WTC11 (cell line): ENCODE measurements at regions not wholly inside any gene's neighbourhood (a gene's known extent, or its start where the extent isn't known, plus 50 kb on each side); places are given as distances from the start of the nearest gene placed in this dataset.

Experiments
- ATAC-seq: fragments of 200-7000 bp; cut with Tn5 transposase; 2 replicates; pipeline ENCODE4 v1.10.0; 2021; ENCODE audit warnings: mild to moderate bottlenecking, moderate library complexity
- CTCF ChIA-PET: fragments of 300-600 bp; sonication (Branson Sonifier 250); formaldehyde crosslinking; loops from one replicate; lab custom pipeline; 2021; ENCODE audit warnings: antibody characterized with exemption; lab: Charles Lee
- POLR2A ChIA-PET: fragments of 350-600 bp; sonication (Branson Sonifier 250); formaldehyde crosslinking; loops from one replicate; lab custom pipeline; 2021; ENCODE audit warnings: antibody characterized with exemption; lab: Charles Lee
- DNase-seq: peaks from one replicate; pipeline ENCODE4 v3.0.0; 2021; ENCODE audit warnings: low spot score
- H3K27ac Mint-ChIP-seq: 2 replicates; pipeline ENCODE4 v1.8.0; 2021; ENCODE audit warnings: mixed read lengths
- H3K27me3 Mint-ChIP-seq: 2 replicates; pipeline ENCODE4 v1.8.0; 2021; ENCODE audit warnings: low read depth, mild to moderate bottlenecking, moderate library complexity, mixed read lengths
- H3K36me3 Mint-ChIP-seq: 2 replicates; pipeline ENCODE4 v1.8.0; 2021; ENCODE audit warnings: mixed read lengths
- H3K4me1 Mint-ChIP-seq: 2 replicates; pipeline ENCODE4 v1.8.0; 2022; ENCODE audit warnings: mixed read lengths
- H3K4me3 Mint-ChIP-seq: 2 replicates; pipeline ENCODE4 v1.8.0; 2021; ENCODE audit warnings: mild to moderate bottlenecking, moderate library complexity, mixed read lengths
- H3K9me3 Mint-ChIP-seq: 2 replicates; pipeline ENCODE4 v1.8.0; 2021; ENCODE audit warnings: mixed read lengths
- ELF4 ChIP-seq: sonication (generic); formaldehyde crosslinking; IDR thresholded peaks from 2 replicates; pipeline ENCODE4 v1.8.1; 2022; ENCODE audit warnings: low read depth, mild to moderate bottlenecking, moderate library complexity, missing genetic modification reagents
- ESRRA ChIP-seq: sonication (generic); formaldehyde crosslinking; IDR thresholded peaks from 2 replicates; pipeline ENCODE4 v1.8.1; 2022; ENCODE audit warnings: mild to moderate bottlenecking, missing genetic modification reagents, borderline replicate concordance
- KAT7 ChIP-seq: sonication (generic); formaldehyde crosslinking; IDR thresholded peaks from 2 replicates; pipeline ENCODE4 v1.8.1; 2023; ENCODE audit warnings: missing genetic modification reagents, mild to moderate bottlenecking, borderline replicate concordance
- MXD4 ChIP-seq: fragments of 250-450 bp; sonication (Bioruptor Pico); IDR thresholded peaks from 2 replicates; pipeline ENCODE4 v1.8.0; 2021; ENCODE audit warnings: mild to moderate bottlenecking, moderate library complexity, borderline replicate concordance
- NFATC4 ChIP-seq: fragments of 250-450 bp; sonication (Bioruptor Pico); IDR thresholded peaks from 2 replicates; pipeline ENCODE4 v1.9.0; 2021; ENCODE audit warnings: mild to moderate bottlenecking
- RORB ChIP-seq: fragments of 250-450 bp; sonication (Bioruptor Pico); IDR thresholded peaks from 2 replicates; pipeline ENCODE4 v1.9.0; 2021; ENCODE audit warnings: mild to moderate bottlenecking
- SMAD4 ChIP-seq: sonication (generic); formaldehyde crosslinking; IDR thresholded peaks from 2 replicates; pipeline ENCODE4 v1.8.0; 2022; ENCODE audit warnings: mild to moderate bottlenecking, missing genetic modification reagents
- ZNF138 ChIP-seq: sonication (generic); formaldehyde crosslinking; conservative IDR thresholded peaks from 2 replicates; pipeline ENCODE4 v1.8.1; 2022; ENCODE audit warnings: mild to moderate bottlenecking, moderate library complexity, missing genetic modification reagents
- ZNF232 ChIP-seq: sonication (generic); formaldehyde crosslinking; IDR thresholded peaks from 2 replicates; pipeline ENCODE4 v1.8.0; 2022; ENCODE audit warnings: mild to moderate bottlenecking, missing genetic modification reagents
- ZNF416 ChIP-seq: fragments of 250-450 bp; sonication (Bioruptor Pico); IDR thresholded peaks from 2 replicates; pipeline ENCODE4 v1.9.0; 2021; ENCODE audit warnings: mild to moderate bottlenecking, inconsistent platforms
- ZNF671 ChIP-seq: fragments of 250-450 bp; sonication (Bioruptor Pico); IDR thresholded peaks from 2 replicates; pipeline ENCODE4 v1.8.0; 2021; ENCODE audit warnings: mild to moderate bottlenecking
- TF ChIP-seq, protein P1 (sequence below): fragments of 250-450 bp; sonication (Bioruptor Pico); IDR thresholded peaks from 2 replicates; pipeline ENCODE4 v1.8.0; 2021; ENCODE audit warnings: mild to moderate bottlenecking
- TF ChIP-seq, protein P2 (sequence below): sonication (generic); formaldehyde crosslinking; IDR thresholded peaks from 2 replicates; pipeline ENCODE4 v1.8.1; 2023; ENCODE audit warnings: mild to moderate bottlenecking, missing genetic modification reagents, moderate library complexity
- TF ChIP-seq, protein P3 (sequence below): sonication (generic); formaldehyde crosslinking; IDR thresholded peaks from 2 replicates; pipeline ENCODE4 v1.8.1; 2022; ENCODE audit warnings: low read depth, mild to moderate bottlenecking, moderate library complexity, missing genetic modification reagents, borderline replicate concordance
- TF ChIP-seq, protein P4 (sequence below): sonication (generic); formaldehyde crosslinking; IDR thresholded peaks from 2 replicates; pipeline ENCODE4 v1.8.1; 2023; ENCODE audit warnings: mild to moderate bottlenecking, missing genetic modification reagents, borderline replicate concordance
- TF ChIP-seq, protein P5 (sequence below): sonication (generic); formaldehyde crosslinking; IDR thresholded peaks from 2 replicates; pipeline ENCODE4 v1.8.1; 2023; ENCODE audit warnings: mild to moderate bottlenecking, missing genetic modification reagents
- TF ChIP-seq, protein P6 (sequence below): sonication (generic); formaldehyde crosslinking; IDR thresholded peaks from 2 replicates; pipeline ENCODE4 v1.8.0; 2022; ENCODE audit warnings: mild to moderate bottlenecking, missing genetic modification reagents
- TF ChIP-seq, protein P7 (sequence below): sonication (generic); formaldehyde crosslinking; IDR thresholded peaks from 2 replicates; pipeline ENCODE4 v1.8.0; 2023; ENCODE audit warnings: missing genetic modification reagents
- TF ChIP-seq, protein P8 (sequence below): fragments of 200-600 bp; IDR thresholded peaks from 2 replicates; pipeline ENCODE4 v1.8.0; 2022; ENCODE audit warnings: antibody characterized with exemption
- TF ChIP-seq, protein P9 (sequence below): fragments of 250-450 bp; sonication (Bioruptor Pico); conservative IDR thresholded peaks from 2 replicates; pipeline ENCODE4 v1.9.0; 2021; ENCODE audit warnings: mild to moderate bottlenecking

DNA sequence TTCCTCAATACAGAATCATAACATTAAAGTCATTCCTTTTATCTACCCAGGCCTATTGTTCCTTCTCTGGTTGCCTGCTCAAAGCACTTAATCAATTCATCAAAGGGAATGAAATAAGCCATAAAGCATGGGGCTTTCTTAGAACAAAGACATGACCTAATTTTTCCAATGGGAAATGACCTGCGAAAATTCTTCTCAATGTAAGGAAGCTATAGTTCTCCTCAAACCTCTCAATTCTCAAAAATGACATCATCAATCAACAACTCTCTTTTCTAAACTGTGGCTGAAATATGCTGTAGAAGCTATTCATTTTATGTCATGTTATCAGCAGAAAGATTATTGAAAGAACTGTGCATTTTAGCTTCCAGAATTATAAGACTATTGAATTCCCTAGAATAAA is 116.0 kb upstream of the PTPRR start:
- Mint-ChIP-seq H3K9me3 (peaks cover 17% of the 10 kb centered on the region), H3K27ac (no peak overlapping the region), H3K4me3 (no peak overlapping the region), H3K36me3 (no peaks in the 10 kb centered on the region; the same call in 1 of the 2 replicates), H3K27me3 (no peaks in the 10 kb centered on the region), H3K4me1 (no peaks in the 10 kb centered on the region)
- ChIA-PET CTCF (no interaction called here), POLR2A (no interaction called here)
- ATAC-seq (no peak), DNase-seq (no peak)
- TF ChIP-seq ZNF416 (CRISPR knock-in tag) (no peak), RORB (CRISPR knock-in tag) (no peak), ZNF671 (CRISPR knock-in tag) (no peak), MXD4 (CRISPR knock-in tag) (no peak), KAT7 (CRISPR knock-in tag) (no peak), ZNF138 (CRISPR knock-in tag) (no peak), ELF4 (CRISPR knock-in tag) (no peak), NFATC4 (CRISPR knock-in tag) (no peak), ZNF232 (CRISPR knock-in tag) (no peak), ESRRA (CRISPR knock-in tag) (no peak), SMAD4 (CRISPR knock-in tag) (no peak)
- TF ChIP-seq, protein P1, sequence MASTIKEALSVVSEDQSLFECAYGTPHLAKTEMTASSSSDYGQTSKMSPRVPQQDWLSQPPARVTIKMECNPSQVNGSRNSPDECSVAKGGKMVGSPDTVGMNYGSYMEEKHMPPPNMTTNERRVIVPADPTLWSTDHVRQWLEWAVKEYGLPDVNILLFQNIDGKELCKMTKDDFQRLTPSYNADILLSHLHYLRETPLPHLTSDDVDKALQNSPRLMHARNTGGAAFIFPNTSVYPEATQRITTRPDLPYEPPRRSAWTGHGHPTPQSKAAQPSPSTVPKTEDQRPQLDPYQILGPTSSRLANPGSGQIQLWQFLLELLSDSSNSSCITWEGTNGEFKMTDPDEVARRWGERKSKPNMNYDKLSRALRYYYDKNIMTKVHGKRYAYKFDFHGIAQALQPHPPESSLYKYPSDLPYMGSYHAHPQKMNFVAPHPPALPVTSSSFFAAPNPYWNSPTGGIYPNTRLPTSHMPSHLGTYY (CRISPR knock-in tag): no peak
- TF ChIP-seq, protein P2, sequence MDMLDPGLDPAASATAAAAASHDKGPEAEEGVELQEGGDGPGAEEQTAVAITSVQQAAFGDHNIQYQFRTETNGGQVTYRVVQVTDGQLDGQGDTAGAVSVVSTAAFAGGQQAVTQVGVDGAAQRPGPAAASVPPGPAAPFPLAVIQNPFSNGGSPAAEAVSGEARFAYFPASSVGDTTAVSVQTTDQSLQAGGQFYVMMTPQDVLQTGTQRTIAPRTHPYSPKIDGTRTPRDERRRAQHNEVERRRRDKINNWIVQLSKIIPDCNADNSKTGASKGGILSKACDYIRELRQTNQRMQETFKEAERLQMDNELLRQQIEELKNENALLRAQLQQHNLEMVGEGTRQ (CRISPR knock-in tag): no peak
- TF ChIP-seq, protein P3, sequence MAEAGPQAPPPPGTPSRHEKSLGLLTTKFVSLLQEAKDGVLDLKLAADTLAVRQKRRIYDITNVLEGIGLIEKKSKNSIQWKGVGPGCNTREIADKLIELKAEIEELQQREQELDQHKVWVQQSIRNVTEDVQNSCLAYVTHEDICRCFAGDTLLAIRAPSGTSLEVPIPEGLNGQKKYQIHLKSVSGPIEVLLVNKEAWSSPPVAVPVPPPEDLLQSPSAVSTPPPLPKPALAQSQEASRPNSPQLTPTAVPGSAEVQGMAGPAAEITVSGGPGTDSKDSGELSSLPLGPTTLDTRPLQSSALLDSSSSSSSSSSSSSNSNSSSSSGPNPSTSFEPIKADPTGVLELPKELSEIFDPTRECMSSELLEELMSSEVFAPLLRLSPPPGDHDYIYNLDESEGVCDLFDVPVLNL (CRISPR knock-in tag): no peak
- TF ChIP-seq, protein P4, sequence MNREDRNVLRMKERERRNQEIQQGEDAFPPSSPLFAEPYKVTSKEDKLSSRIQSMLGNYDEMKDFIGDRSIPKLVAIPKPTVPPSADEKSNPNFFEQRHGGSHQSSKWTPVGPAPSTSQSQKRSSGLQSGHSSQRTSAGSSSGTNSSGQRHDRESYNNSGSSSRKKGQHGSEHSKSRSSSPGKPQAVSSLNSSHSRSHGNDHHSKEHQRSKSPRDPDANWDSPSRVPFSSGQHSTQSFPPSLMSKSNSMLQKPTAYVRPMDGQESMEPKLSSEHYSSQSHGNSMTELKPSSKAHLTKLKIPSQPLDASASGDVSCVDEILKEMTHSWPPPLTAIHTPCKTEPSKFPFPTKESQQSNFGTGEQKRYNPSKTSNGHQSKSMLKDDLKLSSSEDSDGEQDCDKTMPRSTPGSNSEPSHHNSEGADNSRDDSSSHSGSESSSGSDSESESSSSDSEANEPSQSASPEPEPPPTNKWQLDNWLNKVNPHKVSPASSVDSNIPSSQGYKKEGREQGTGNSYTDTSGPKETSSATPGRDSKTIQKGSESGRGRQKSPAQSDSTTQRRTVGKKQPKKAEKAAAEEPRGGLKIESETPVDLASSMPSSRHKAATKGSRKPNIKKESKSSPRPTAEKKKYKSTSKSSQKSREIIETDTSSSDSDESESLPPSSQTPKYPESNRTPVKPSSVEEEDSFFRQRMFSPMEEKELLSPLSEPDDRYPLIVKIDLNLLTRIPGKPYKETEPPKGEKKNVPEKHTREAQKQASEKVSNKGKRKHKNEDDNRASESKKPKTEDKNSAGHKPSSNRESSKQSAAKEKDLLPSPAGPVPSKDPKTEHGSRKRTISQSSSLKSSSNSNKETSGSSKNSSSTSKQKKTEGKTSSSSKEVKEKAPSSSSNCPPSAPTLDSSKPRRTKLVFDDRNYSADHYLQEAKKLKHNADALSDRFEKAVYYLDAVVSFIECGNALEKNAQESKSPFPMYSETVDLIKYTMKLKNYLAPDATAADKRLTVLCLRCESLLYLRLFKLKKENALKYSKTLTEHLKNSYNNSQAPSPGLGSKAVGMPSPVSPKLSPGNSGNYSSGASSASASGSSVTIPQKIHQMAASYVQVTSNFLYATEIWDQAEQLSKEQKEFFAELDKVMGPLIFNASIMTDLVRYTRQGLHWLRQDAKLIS: no peak
- TF ChIP-seq, protein P5, sequence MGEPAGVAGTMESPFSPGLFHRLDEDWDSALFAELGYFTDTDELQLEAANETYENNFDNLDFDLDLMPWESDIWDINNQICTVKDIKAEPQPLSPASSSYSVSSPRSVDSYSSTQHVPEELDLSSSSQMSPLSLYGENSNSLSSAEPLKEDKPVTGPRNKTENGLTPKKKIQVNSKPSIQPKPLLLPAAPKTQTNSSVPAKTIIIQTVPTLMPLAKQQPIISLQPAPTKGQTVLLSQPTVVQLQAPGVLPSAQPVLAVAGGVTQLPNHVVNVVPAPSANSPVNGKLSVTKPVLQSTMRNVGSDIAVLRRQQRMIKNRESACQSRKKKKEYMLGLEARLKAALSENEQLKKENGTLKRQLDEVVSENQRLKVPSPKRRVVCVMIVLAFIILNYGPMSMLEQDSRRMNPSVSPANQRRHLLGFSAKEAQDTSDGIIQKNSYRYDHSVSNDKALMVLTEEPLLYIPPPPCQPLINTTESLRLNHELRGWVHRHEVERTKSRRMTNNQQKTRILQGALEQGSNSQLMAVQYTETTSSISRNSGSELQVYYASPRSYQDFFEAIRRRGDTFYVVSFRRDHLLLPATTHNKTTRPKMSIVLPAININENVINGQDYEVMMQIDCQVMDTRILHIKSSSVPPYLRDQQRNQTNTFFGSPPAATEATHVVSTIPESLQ (CRISPR knock-in tag): no peak
- TF ChIP-seq, protein P6, sequence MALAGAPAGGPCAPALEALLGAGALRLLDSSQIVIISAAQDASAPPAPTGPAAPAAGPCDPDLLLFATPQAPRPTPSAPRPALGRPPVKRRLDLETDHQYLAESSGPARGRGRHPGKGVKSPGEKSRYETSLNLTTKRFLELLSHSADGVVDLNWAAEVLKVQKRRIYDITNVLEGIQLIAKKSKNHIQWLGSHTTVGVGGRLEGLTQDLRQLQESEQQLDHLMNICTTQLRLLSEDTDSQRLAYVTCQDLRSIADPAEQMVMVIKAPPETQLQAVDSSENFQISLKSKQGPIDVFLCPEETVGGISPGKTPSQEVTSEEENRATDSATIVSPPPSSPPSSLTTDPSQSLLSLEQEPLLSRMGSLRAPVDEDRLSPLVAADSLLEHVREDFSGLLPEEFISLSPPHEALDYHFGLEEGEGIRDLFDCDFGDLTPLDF (CRISPR knock-in tag): no peak
- TF ChIP-seq, protein P7, sequence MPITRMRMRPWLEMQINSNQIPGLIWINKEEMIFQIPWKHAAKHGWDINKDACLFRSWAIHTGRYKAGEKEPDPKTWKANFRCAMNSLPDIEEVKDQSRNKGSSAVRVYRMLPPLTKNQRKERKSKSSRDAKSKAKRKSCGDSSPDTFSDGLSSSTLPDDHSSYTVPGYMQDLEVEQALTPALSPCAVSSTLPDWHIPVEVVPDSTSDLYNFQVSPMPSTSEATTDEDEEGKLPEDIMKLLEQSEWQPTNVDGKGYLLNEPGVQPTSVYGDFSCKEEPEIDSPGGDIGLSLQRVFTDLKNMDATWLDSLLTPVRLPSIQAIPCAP: no peak
- TF ChIP-seq, protein P8, sequence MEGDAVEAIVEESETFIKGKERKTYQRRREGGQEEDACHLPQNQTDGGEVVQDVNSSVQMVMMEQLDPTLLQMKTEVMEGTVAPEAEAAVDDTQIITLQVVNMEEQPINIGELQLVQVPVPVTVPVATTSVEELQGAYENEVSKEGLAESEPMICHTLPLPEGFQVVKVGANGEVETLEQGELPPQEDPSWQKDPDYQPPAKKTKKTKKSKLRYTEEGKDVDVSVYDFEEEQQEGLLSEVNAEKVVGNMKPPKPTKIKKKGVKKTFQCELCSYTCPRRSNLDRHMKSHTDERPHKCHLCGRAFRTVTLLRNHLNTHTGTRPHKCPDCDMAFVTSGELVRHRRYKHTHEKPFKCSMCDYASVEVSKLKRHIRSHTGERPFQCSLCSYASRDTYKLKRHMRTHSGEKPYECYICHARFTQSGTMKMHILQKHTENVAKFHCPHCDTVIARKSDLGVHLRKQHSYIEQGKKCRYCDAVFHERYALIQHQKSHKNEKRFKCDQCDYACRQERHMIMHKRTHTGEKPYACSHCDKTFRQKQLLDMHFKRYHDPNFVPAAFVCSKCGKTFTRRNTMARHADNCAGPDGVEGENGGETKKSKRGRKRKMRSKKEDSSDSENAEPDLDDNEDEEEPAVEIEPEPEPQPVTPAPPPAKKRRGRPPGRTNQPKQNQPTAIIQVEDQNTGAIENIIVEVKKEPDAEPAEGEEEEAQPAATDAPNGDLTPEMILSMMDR: no peak
- TF ChIP-seq, protein P9, sequence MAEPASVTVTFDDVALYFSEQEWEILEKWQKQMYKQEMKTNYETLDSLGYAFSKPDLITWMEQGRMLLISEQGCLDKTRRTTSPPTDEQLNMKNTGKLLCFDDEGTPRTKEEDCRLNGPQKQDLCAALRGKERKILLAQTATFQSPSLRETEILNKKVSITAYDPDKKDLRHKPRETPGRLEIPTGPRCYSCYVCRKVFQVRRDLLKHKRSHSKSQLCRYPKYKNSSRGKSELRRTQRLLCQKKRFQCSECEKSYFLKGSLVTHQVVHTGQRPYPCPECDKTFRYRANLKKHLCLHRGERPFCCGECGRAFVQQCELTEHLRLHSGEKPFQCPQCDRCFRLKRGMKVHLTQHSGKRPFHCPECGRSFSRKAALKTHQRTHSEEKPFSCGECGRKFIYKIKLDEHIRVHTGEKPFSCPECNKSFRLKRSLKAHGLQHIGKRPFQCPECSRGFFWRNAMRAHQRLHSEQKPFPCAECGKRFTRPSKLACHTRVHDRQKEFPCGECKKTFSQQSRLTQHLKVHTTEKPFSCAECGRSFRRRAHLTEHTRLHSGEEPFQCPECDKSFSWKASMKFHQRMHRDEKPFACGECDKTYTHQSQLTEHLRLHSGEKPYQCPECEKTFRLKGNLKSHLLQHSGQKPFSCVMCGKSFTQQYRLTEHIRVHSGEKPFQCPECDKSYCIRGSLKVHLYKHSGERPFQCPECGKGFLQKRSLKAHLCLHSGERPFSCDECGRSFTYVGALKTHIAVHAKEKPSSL (CRISPR knock-in tag): no peak
